Fibroblast of lung (primary cell): ENCODE measurements at regions not wholly inside any gene's neighbourhood (a gene's known extent, or its start where the extent isn't known, plus 50 kb on each side); places are given as distances from the start of the nearest gene placed in this dataset.
"Not testable (repeated sequence)": the region's sequence is repeated elsewhere in the genome, so short reads cannot be mapped to it uniquely, and the experiment has no call there.

Experiments used
- DNase-seq, 2 donors: peaks; one replicate each; pipeline versions ENCODE4 v3.0.0 to v3.0.0-alpha.2; 2010; ENCODE audit warnings: low read depth in 2 of 2
- H2AFZ ChIP-seq: 2 replicates; pipeline ENCODE4 v1.5.1; 2012; ENCODE audit warnings: low read length, control low read depth, inconsistent platforms
- H3K27ac ChIP-seq: 2 replicates; pipeline ENCODE4 v1.5.1; 2011; ENCODE audit warnings: low read length, control low read depth; ENCODE audit not compliant: insufficient read depth
- H3K27me3 ChIP-seq: 2 replicates; pipeline ENCODE4 v1.5.1; 2011; ENCODE audit warnings: mild to moderate bottlenecking, low read length; ENCODE audit not compliant: control insufficient read depth, insufficient read depth
- H3K36me3 ChIP-seq: 2 replicates; pipeline ENCODE4 v1.5.1; 2011; ENCODE audit warnings: low read length; ENCODE audit not compliant: control insufficient read depth, insufficient read depth
- H3K4me1 ChIP-seq: 2 replicates; pipeline ENCODE4 v1.5.1; 2011; ENCODE audit warnings: low read length; ENCODE audit not compliant: control insufficient read depth, insufficient read depth; ENCODE audit errors: extremely low read depth
- H3K4me2 ChIP-seq: 2 replicates; pipeline ENCODE4 v1.5.1; 2011; ENCODE audit warnings: low read length, control low read depth; ENCODE audit not compliant: insufficient read depth; ENCODE audit errors: extremely low read depth
- H3K4me3 ChIP-seq, 4 experiments: fragments of 200-600 bp in 1 of 4; sonication (generic) in 1 of 4; replicated peaks in 1 of 4; 2 replicates each; pipeline ENCODE4 v1.5.1; 2011 to 2016; ENCODE audit warnings: low read length in 4 of 4, low read depth in 3 of 4, mild to moderate bottlenecking in 3 of 4, control low read depth in 2 of 4, inconsistent platforms in 1 of 4, mixed read lengths in 1 of 4; ENCODE audit not compliant: insufficient read depth in 1 of 4; ENCODE audit errors: control extremely low read depth in 1 of 4
- H3K79me2 ChIP-seq: 2 replicates; pipeline ENCODE4 v1.5.1; 2012; ENCODE audit warnings: mild to moderate bottlenecking, low read length, inconsistent platforms; ENCODE audit not compliant: control insufficient read depth, insufficient read depth
- H3K9ac ChIP-seq: 2 replicates; pipeline ENCODE4 v1.5.1; 2011; ENCODE audit warnings: mild to moderate bottlenecking, low read length, control low read depth; ENCODE audit not compliant: insufficient read depth
- H3K9me3 ChIP-seq: 2 replicates; pipeline ENCODE4 v1.5.1; 2012; ENCODE audit warnings: low read depth, low read length; ENCODE audit not compliant: control insufficient read depth, insufficient read depth
- H4K20me1 ChIP-seq: 2 replicates; pipeline ENCODE4 v1.5.1; 2011; ENCODE audit warnings: low read length; ENCODE audit not compliant: control insufficient read depth, insufficient read depth; ENCODE audit errors: extremely low read depth
- CTCF ChIP-seq, 2 donors: IDR thresholded peaks in 1 of 2; conservative IDR thresholded peaks in 1 of 2; 1 replicate in 1 of 2; 2 replicates in 1 of 2; pipeline ENCODE4 v1.5.1; 2011 to 2012; ENCODE audit warnings: low read length in 2 of 2, control low read depth in 1 of 2, inconsistent platforms in 1 of 2, low read depth in 1 of 2, mild to moderate bottlenecking in 1 of 2
- EZH2 ChIP-seq: IDR thresholded peaks from 2 replicates; pipeline ENCODE4 v1.5.1; 2012; ENCODE audit warnings: low read length, control low read depth, mild to moderate bottlenecking; ENCODE audit errors: missing control alignments

GRCh38 chr4:15336410-15337167 lies 91.2 kb upstream of the C1QTNF7 start:
- Histone ChIP-seq H2AFZ (no peak overlapping the region), H3K9me3 (no peaks in the 10 kb centered on the region), H3K36me3 (no peaks in the 10 kb centered on the region), H3K4me2 (peak overlapping the region; percentile 26), H3K4me1 (peaks cover 18% of the 10 kb centered on the region), H3K9ac (no peak overlapping the region), H3K27me3 (peaks cover 4% of the 10 kb centered on the region), H3K27ac (peak overlapping the region; percentile 30), H4K20me1 (no peaks in the 10 kb centered on the region), H3K4me3 (no peak overlapping the region), H3K79me2 (no peaks in the 10 kb centered on the region)
- DNase-seq = peak; percentile 73 to 86
- TF ChIP-seq CTCF (conservative IDR thresholded peaks at IDR 0.05 in 1 of 2, IDR thresholded peaks at IDR 0.05 in 1 of 2; ENCODE audit: low read depth in 1 of 2, low read length in 2 of 2) (no peak), EZH2 (no peak)

- not testable (repeated sequence) for H2AFZ ChIP-seq, H3K36me3 ChIP-seq, H3K79me2 ChIP-seq, H3K27ac ChIP-seq, H3K9me3 ChIP-seq, H4K20me1 ChIP-seq, DNase-seq, H3K4me2 ChIP-seq, H3K4me3 ChIP-seq, H3K27me3 ChIP-seq, H3K9ac ChIP-seq
- peaks cover 18% of the 10 kb centered on the region for H3K4me1 ChIP-seq
These were observed 90.6 kb upstream of the C1QTNF7 start for GRCh38 chr4:15337168-15337657.

GRCh38 chr4:15339737-15340136 lies 88.1 kb upstream of the C1QTNF7 start:
- no peaks in the 10 kb centered on the region for H3K9me3 ChIP-seq
- H2AFZ ChIP-seq = no peak overlapping the region
- H4K20me1 ChIP-seq = no peaks in the 10 kb centered on the region
- H3K79me2 ChIP-seq = no peaks in the 10 kb centered on the region
- peak overlapping the region; percentile 2 for H3K4me2 ChIP-seq
- H3K9ac ChIP-seq = no peak overlapping the region
- DNase-seq = peak in 1 of 2 donors; percentile 75
- H3K4me1 ChIP-seq = peaks cover 20% of the 10 kb centered on the region
- H3K27me3 ChIP-seq = peaks cover 4% of the 10 kb centered on the region
- no peak overlapping the region for H3K27ac ChIP-seq
- TF ChIP-seq EZH2 (no peak), CTCF (conservative IDR thresholded peaks at IDR 0.05 in 1 of 2, IDR thresholded peaks at IDR 0.05 in 1 of 2; ENCODE audit: low read depth in 1 of 2, low read length in 2 of 2) (no peak)
- peak overlapping the region in 2 of 4 experiments; percentile 3 to 38 for H3K4me3 ChIP-seq
- no peaks in the 10 kb centered on the region for H3K36me3 ChIP-seq
